ENCODE measurements at regions not wholly inside any gene's neighbourhood (a gene's known extent, or its start where the extent isn't known, plus 50 kb on each side); places are given as distances from the start of the nearest gene placed in this dataset.
A peak's percentile ranks its signal among the peaks of the same experiment; 100 is the strongest.
"Not testable (repeated sequence)": the region's sequence is repeated elsewhere in the genome, so short reads cannot be mapped to it uniquely, and the experiment has no call there.

- H3K4me3 ChIP-seq (ENCODE audit: control insufficient read depth, low read depth, low read length), result no peak overlapping the region
- TF ChIP-seq CTCF (conservative IDR thresholded peaks at IDR 0.05; ENCODE audit: control insufficient read depth, insufficient read depth, low read depth, low read length), result no peak
- DNase-seq (ENCODE audit: low read depth), result no peak
These were observed 121.0 kb downstream of the FEM1C start for GRCh38 chr5:115423541-115423940.

GRCh38 chr5:115423051-115423450, 121.5 kb downstream of the FEM1C start:
- H3K4me3 ChIP-seq (ENCODE audit: control insufficient read depth, low read depth, low read length), result no peak overlapping the region
- TF ChIP-seq CTCF (conservative IDR thresholded peaks at IDR 0.05; ENCODE audit: control insufficient read depth, insufficient read depth, low read depth, low read length), result no peak
- DNase-seq (ENCODE audit: low read depth), result peak; percentile 70

- not testable (repeated sequence) for H3K4me3 ChIP-seq (ENCODE audit: control insufficient read depth, low read depth, low read length); DNase-seq (ENCODE audit: low read depth)
These were observed 123.8 kb downstream of the FEM1C start for GRCh38 chr5:115420812-115421211.

- no peak for TF ChIP-seq CTCF (conservative IDR thresholded peaks at IDR 0.05; ENCODE audit: control insufficient read depth, insufficient read depth, low read depth, low read length)
- peak; percentile 98 for DNase-seq (ENCODE audit: low read depth)
These were observed 123.6 kb upstream of the CCDC112 start for GRCh38 chr5:115419846-115420585.

GRCh38 chr5:115418788-115419187, 122.3 kb upstream of the CCDC112 start:
- no peak for DNase-seq (ENCODE audit: low read depth)
- no peak for TF ChIP-seq CTCF (conservative IDR thresholded peaks at IDR 0.05; ENCODE audit: control insufficient read depth, insufficient read depth, low read depth, low read length)
- H3K4me3 ChIP-seq (ENCODE audit: control insufficient read depth, low read depth, low read length), result no peak overlapping the region

More at GRCh38 chr5:115419846-115420585, 123.6 kb upstream of the CCDC112 start:
- no peak overlapping the region for H3K4me3 ChIP-seq (ENCODE audit: control insufficient read depth, low read depth, low read length)

- TF ChIP-seq CTCF (conservative IDR thresholded peaks at IDR 0.05; ENCODE audit: control insufficient read depth, insufficient read depth, low read depth, low read length), result no peak
- no peak overlapping the region for H3K4me3 ChIP-seq (ENCODE audit: control insufficient read depth, low read depth, low read length)
- no peak for DNase-seq (ENCODE audit: low read depth)
These were observed 120.6 kb upstream of the CCDC112 start for GRCh38 chr5:115417076-115417475.

GRCh38 chr5:115415143-115415491, 118.7 kb upstream of the CCDC112 start:
- no peak for TF ChIP-seq CTCF (conservative IDR thresholded peaks at IDR 0.05; ENCODE audit: control insufficient read depth, insufficient read depth, low read depth, low read length)
- peak; percentile 97 for DNase-seq (ENCODE audit: low read depth)
- H3K4me3 ChIP-seq (ENCODE audit: control insufficient read depth, low read depth, low read length), result no peak overlapping the region
